Activated T-cell treated with anti-CD3 and anti-CD28 coated beads, Interleukin-2, amount 50 U/mL, for 72 hours (primary cell): ENCODE measurements at regions not wholly inside any gene's neighbourhood (a gene's known extent, or its start where the extent isn't known, plus 50 kb on each side); places are given as distances from the start of the nearest gene placed in this dataset.

Source experiments
- ATAC-seq, 2 donors: fragments of 150-1000 bp; cut with Tn5 transposase; replicated peaks in 1 of 2; 2 replicates each; pipeline ENCODE4 v1.10.0; 2021; ENCODE audit warnings: moderate library complexity in 2 of 2, mild to moderate bottlenecking in 1 of 2
- DNase-seq, 2 donors: peaks; one replicate each; pipeline ENCODE4 v3.0.0; 2021 to 2022; ENCODE audit warnings: mixed read lengths in 1 of 2
- H3K27ac Mint-ChIP-seq: one replicate; pipeline ENCODE4 v1.8.0; 2022; ENCODE audit warnings: mild to moderate bottlenecking, moderate library complexity, mixed read lengths
- H3K27me3 Mint-ChIP-seq: one replicate; pipeline ENCODE4 v1.8.0; 2022; ENCODE audit warnings: low read depth, mixed read lengths
- H3K36me3 Mint-ChIP-seq, 2 donors: one replicate each; pipeline ENCODE4 v1.8.0; 2022; ENCODE audit warnings: mixed read lengths in 2 of 2, mild to moderate bottlenecking in 1 of 2; ENCODE audit not compliant: insufficient read depth in 2 of 2
- H3K4me1 Mint-ChIP-seq: one replicate; pipeline ENCODE4 v1.8.0; 2022; ENCODE audit warnings: low read depth, mixed read lengths
- H3K4me3 Mint-ChIP-seq, 2 donors: one replicate each; pipeline ENCODE4 v1.8.0; 2022; ENCODE audit warnings: mild to moderate bottlenecking in 2 of 2, mixed read lengths in 2 of 2, moderate library complexity in 2 of 2
- H3K9me3 Mint-ChIP-seq, 2 donors: one replicate each; pipeline ENCODE4 v1.8.0; 2022; ENCODE audit warnings: mixed read lengths in 2 of 2

GRCh38 chr3:59565125-59565524 lies 515.3 kb upstream of the CFAP20DC start:
- ATAC-seq: no peak
- Mint-ChIP-seq H3K36me3 (peaks cover 0 to 3% of the 10 kb centered on the region in 2 donors), H3K4me3 (no peak overlapping the region), H3K9me3 (peaks cover 0 to 2% of the 10 kb centered on the region in 2 donors), H3K4me1 (peaks cover 42% of the 10 kb centered on the region), H3K27me3 (peaks cover 10% of the 10 kb centered on the region), H3K27ac (no peak overlapping the region)
- DNase-seq: no peak

- Mint-ChIP-seq H3K36me3 (peaks cover 0 to 5% of the 10 kb centered on the region in 2 donors), H3K27ac (no peak overlapping the region), H3K4me3 (no peak overlapping the region), H3K4me1 (peaks cover 54% of the 10 kb centered on the region), H3K9me3 (peaks cover 0 to 2% of the 10 kb centered on the region in 2 donors), H3K27me3 (peaks cover 10% of the 10 kb centered on the region)
- DNase-seq: no peak
- no peak for ATAC-seq
These were observed 514.1 kb upstream of the CFAP20DC start for GRCh38 chr3:59563966-59564365.

- peaks cover 58% of the 10 kb centered on the region for H3K4me1 Mint-ChIP-seq
- no peak for ATAC-seq
These were observed 513.3 kb upstream of the CFAP20DC start for GRCh38 chr3:59563072-59563605.

GRCh38 chr3:59559721-59560435 lies 510.1 kb upstream of the CFAP20DC start:
- Mint-ChIP-seq H3K27me3 (peaks cover 6% of the 10 kb centered on the region), H3K36me3 (peaks cover 0 to 5% of the 10 kb centered on the region in 2 donors), H3K4me3 (peak overlapping the region; percentile 39 to 72), H3K9me3 (peaks cover 0 to 4% of the 10 kb centered on the region in 2 donors), H3K4me1 (peaks cover 57% of the 10 kb centered on the region), H3K27ac (peak overlapping the region; percentile 97)
- peak; percentile 93 to 97 for ATAC-seq
- DNase-seq: peak; percentile 62 to 68

More at GRCh38 chr3:59563072-59563605, 513.3 kb upstream of the CFAP20DC start:
- H3K36me3 Mint-ChIP-seq: peaks cover 0 to 5% of the 10 kb centered on the region in 2 donors
- no peak overlapping the region for H3K27ac Mint-ChIP-seq
- peaks cover 6% of the 10 kb centered on the region for H3K27me3 Mint-ChIP-seq
- peaks cover 0 to 2% of the 10 kb centered on the region in 2 donors for H3K9me3 Mint-ChIP-seq
- no peak for DNase-seq
- no peak overlapping the region for H3K4me3 Mint-ChIP-seq

GRCh38 chr3:59558906-59559720 lies 509.3 kb upstream of the CFAP20DC start:
- Mint-ChIP-seq H3K4me1 (peaks cover 58% of the 10 kb centered on the region), H3K27me3 (peaks cover 6% of the 10 kb centered on the region), H3K36me3 (peaks cover 0 to 5% of the 10 kb centered on the region in 2 donors), H3K27ac (peak overlapping the region; percentile 97), H3K4me3 (peak overlapping the region; percentile 48 to 72), H3K9me3 (peaks cover 0 to 4% of the 10 kb centered on the region in 2 donors)
- DNase-seq (no peak), ATAC-seq (peak; percentile 29 to 55)

GRCh38 chr3:59555593-59556315 lies 505.9 kb upstream of the CFAP20DC start:
- ATAC-seq (peak; percentile 3 to 21), DNase-seq (no peak)
- Mint-ChIP-seq H3K9me3 (peaks cover 0 to 2% of the 10 kb centered on the region in 2 donors), H3K4me1 (peaks cover 40% of the 10 kb centered on the region), H3K36me3 (peaks cover 0 to 2% of the 10 kb centered on the region in 2 donors), H3K27me3 (no peaks in the 10 kb centered on the region), H3K27ac (no peak overlapping the region), H3K4me3 (no peak overlapping the region)

GRCh38 chr3:59553076-59553475 lies 503.3 kb upstream of the CFAP20DC start:
- Mint-ChIP-seq H3K36me3 (no peaks in the 10 kb centered on the region), H3K4me3 (no peak overlapping the region), H3K27ac (no peak overlapping the region), H3K27me3 (no peaks in the 10 kb centered on the region), H3K9me3 (peaks cover 0 to 2% of the 10 kb centered on the region in 2 donors), H3K4me1 (peaks cover 18% of the 10 kb centered on the region)
- DNase-seq (no peak), ATAC-seq (no peak)

- no peak overlapping the region for H3K27ac Mint-ChIP-seq
- H3K36me3 Mint-ChIP-seq: no peaks in the 10 kb centered on the region
- peaks cover 18% of the 10 kb centered on the region for H3K4me1 Mint-ChIP-seq
- no peak for DNase-seq
- no peak overlapping the region for H3K4me3 Mint-ChIP-seq
- H3K27me3 Mint-ChIP-seq: no peaks in the 10 kb centered on the region
- ATAC-seq: no peak
- peaks cover 0 to 2% of the 10 kb centered on the region in 2 donors for H3K9me3 Mint-ChIP-seq
These were observed 502.0 kb upstream of the CFAP20DC start for GRCh38 chr3:59551834-59552233.

- peaks cover 4% of the 10 kb centered on the region for H3K4me1 Mint-ChIP-seq
These were observed 500.1 kb upstream of the CFAP20DC start for GRCh38 chr3:59549962-59550361.

GRCh38 chr3:59547874-59548273 lies 498.0 kb upstream of the CFAP20DC start:
- Mint-ChIP-seq H3K9me3 (no peaks in the 10 kb centered on the region), H3K27me3 (no peaks in the 10 kb centered on the region), H3K4me3 (no peak overlapping the region), H3K36me3 (no peaks in the 10 kb centered on the region), H3K27ac (no peak overlapping the region), H3K4me1 (peaks cover 2% of the 10 kb centered on the region)
- ATAC-seq (no peak), DNase-seq (no peak)

More at GRCh38 chr3:59549962-59550361, 500.1 kb upstream of the CFAP20DC start:
- Mint-ChIP-seq H3K27ac (no peak overlapping the region), H3K27me3 (no peaks in the 10 kb centered on the region), H3K36me3 (no peaks in the 10 kb centered on the region), H3K4me3 (no peak overlapping the region), H3K9me3 (no peaks in the 10 kb centered on the region)
- DNase-seq (no peak), ATAC-seq (no peak)

GRCh38 chr3:59546522-59546921 lies 496.7 kb upstream of the CFAP20DC start:
- ATAC-seq: no peak
- Mint-ChIP-seq H3K9me3 (no peaks in the 10 kb centered on the region), H3K27me3 (no peaks in the 10 kb centered on the region), H3K27ac (no peak overlapping the region), H3K4me3 (no peak overlapping the region), H3K36me3 (no peaks in the 10 kb centered on the region), H3K4me1 (peaks cover 10% of the 10 kb centered on the region)
- no peak for DNase-seq

- ATAC-seq (no peak), DNase-seq (no peak)
- H3K4me1 Mint-ChIP-seq: peaks cover 19% of the 10 kb centered on the region
- H3K9me3 Mint-ChIP-seq: no peaks in the 10 kb centered on the region
- no peak overlapping the region for H3K4me3 Mint-ChIP-seq
- no peaks in the 10 kb centered on the region for H3K27me3 Mint-ChIP-seq
- H3K36me3 Mint-ChIP-seq: no peaks in the 10 kb centered on the region
- no peak overlapping the region for H3K27ac Mint-ChIP-seq
These were observed 495.5 kb upstream of the CFAP20DC start for GRCh38 chr3:59545374-59545773.
